GM12865 (cell line): ENCODE measurements at regions not wholly inside any gene's neighbourhood (a gene's known extent, or its start where the extent isn't known, plus 50 kb on each side); places are given as distances from the start of the nearest gene placed in this dataset.

Source experiments
- DNase-seq: peaks from one replicate; pipeline ENCODE4 v3.0.0; 2010; ENCODE audit warnings: low read depth
- H3K4me3 ChIP-seq: 2 replicates; pipeline ENCODE4 v1.5.1; 2011; ENCODE audit warnings: mild to moderate bottlenecking, low read depth, low read length, control low read depth
- TF ChIP-seq, protein P1 (sequence below): IDR thresholded peaks from 2 replicates; pipeline ENCODE4 v1.5.1; 2011; ENCODE audit warnings: low read length, control low read depth, low read depth, inconsistent platforms; ENCODE audit not compliant: insufficient read depth; ENCODE audit errors: missing control alignments

DNA sequence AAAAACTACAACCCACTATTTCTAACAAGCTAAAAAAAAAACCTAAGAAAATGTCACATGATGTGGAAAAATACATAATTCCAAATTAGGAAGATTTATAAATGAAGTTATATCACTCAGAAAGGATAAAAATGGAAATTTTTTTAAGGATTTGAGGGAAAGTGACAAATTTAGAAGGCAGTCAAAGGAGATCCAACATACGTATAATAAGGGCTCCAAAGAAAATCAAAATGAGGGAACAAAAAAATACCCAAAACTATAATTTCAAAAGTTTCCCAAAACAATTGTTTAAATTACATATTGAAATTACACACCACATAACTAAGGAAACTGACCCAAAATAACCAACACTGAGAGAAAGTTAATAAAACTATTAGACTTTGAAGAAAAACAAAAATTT lies 381.1 kb upstream of the KAZN start:
- no peak overlapping the region for H3K4me3 ChIP-seq
- DNase-seq = no peak
- TF ChIP-seq, protein P1, sequence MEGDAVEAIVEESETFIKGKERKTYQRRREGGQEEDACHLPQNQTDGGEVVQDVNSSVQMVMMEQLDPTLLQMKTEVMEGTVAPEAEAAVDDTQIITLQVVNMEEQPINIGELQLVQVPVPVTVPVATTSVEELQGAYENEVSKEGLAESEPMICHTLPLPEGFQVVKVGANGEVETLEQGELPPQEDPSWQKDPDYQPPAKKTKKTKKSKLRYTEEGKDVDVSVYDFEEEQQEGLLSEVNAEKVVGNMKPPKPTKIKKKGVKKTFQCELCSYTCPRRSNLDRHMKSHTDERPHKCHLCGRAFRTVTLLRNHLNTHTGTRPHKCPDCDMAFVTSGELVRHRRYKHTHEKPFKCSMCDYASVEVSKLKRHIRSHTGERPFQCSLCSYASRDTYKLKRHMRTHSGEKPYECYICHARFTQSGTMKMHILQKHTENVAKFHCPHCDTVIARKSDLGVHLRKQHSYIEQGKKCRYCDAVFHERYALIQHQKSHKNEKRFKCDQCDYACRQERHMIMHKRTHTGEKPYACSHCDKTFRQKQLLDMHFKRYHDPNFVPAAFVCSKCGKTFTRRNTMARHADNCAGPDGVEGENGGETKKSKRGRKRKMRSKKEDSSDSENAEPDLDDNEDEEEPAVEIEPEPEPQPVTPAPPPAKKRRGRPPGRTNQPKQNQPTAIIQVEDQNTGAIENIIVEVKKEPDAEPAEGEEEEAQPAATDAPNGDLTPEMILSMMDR = no peak

DNA sequence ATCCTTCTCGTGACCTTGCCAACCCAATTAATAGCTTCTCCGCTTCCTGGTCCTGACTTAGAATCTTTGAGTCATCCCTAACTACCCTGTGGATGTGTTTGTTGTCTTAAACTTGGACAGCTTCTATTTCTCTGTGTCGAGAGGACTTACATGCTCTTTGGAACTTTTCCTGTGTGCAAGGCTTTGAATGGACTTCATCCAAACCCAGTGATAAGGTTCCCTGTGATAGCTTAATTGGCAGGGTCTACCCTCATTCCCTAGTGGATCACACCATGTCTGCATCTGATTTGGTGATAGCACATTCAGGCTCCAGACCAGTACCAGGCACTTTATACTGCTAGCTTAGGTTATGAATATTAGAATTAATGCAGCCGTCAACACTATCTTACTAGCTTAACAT lies 378.2 kb upstream of the KAZN start:
- TF ChIP-seq, protein P1 = no peak
- DNase-seq = no peak

DNA sequence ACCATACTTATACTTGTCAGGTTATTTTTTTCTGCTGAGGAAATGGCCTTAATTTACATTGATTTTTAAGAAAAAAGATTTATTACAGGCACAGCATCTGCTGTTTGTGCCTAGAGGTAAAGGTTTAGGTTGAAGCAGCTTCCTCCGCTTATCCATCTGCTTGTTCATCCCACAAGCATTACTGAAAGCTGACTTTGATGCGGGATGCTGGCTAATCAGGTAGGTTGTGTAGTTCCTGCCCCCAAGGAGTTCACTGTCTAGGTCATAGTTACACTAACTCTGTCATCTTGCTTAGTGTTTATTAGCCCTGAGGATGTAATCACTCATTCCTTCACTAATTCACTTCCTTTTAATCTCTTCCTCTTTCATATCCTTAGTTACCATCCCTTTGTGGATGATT lies 377.7 kb upstream of the KAZN start:
- H3K4me3 ChIP-seq = no peak overlapping the region
- no peak for DNase-seq
- TF ChIP-seq, protein P1 = no peak

More for the DNA sequence above, 378.2 kb upstream of the KAZN start:
- H3K4me3 ChIP-seq = no peak overlapping the region

DNA sequence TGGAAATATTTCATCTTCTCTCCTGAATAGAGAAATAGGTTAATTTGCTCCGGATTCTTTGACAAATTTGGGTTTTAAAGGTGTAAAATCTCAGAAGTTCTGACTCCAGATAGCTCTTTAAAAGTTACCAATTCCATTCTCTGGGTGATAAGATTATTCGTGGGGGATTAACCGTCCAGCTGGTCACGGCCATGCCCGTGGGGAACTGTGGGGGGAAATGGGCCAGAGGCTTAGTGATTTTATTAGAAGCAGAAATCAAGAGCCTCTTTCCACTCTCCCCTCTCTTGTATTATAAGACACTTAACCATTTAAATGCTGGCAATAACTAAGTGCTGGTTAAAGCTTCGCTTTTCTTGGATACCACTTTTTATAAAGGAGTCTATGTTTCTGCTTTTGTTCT lies 376.4 kb upstream of the KAZN start:
- no peak overlapping the region for H3K4me3 ChIP-seq
- no peak for DNase-seq
- TF ChIP-seq, protein P1 = no peak

DNA sequence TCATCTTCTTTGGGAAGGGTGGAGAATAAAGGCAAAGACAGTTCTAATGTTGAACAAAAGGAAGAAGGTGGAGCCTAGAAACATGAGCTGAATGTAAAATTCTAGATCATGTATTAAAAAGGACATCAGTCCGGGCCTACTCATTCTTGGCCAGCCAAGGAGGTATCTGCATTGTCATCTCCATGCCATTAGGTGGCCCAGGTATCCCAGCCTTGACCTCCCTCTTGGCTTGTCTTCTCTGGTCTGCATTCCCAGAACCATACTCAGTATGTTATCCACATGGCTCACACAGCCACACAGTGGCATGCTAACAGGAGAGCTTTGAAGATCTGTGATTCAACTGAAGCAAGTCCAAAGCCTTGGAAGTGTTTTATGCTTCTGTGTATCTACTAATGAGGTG lies 369.8 kb upstream of the KAZN start:
- no peak for DNase-seq
- TF ChIP-seq, protein P1 = no peak
- no peak overlapping the region for H3K4me3 ChIP-seq

DNA sequence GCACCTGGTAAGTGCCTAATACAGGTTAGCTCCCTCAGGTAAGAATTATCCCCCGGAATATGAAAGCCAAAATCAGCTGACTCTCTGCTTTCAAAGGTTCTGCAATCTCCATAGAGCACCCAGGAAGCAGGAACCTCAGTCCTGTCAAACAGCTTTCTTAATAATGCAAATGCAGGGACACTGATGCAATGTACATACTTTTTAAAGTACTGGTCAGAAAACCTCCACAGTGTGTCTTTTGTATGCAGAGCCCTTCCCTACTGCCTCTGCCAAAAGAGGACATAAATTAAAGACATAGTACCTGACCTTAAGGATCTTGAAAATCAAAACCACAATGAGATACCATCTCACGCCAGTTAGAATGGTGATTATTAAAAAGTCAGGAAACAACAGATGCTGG lies 365.0 kb upstream of the KAZN start:
- no peak overlapping the region for H3K4me3 ChIP-seq
- no peak for DNase-seq

DNA sequence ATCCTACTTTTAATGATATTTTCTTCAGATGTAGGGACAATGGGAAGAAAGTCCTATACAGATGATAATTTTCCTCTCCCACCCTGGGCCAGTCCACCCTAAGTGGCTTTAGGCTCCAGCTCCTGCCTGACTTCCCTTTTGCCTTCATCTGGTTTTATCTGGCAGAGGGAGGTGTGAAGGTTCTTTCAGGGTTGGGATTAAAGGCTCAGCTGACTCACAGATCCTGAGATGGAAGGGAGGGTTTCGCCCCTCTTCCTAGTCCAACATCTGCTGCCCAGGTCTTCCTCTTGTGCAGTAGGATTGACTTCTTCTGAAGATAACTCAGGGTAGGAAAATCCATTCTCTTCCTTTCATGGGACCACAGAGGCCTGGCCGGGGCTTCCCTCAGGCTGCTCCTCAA lies 362.4 kb upstream of the KAZN start:
- no peak for DNase-seq
- no peak overlapping the region for H3K4me3 ChIP-seq

More for the DNA sequence above, 365.0 kb upstream of the KAZN start:
- TF ChIP-seq, protein P1 = no peak

More for the DNA sequence above, 362.4 kb upstream of the KAZN start:
- TF ChIP-seq, protein P1 = no peak
